GM18873 (cell line): ENCODE measurements at regions not wholly inside any gene's neighbourhood (a gene's known extent, or its start where the extent isn't known, plus 50 kb on each side); places are given as distances from the start of the nearest gene placed in this dataset.
"Not testable (repeated sequence)": the region's sequence is repeated elsewhere in the genome, so short reads cannot be mapped to it uniquely, and the experiment has no call there.

Experiments used
- ATAC-seq: cut with Tn5 transposase; IDR thresholded peaks from one replicate; pipeline ENCODE4 v1.9.1; 2021; ENCODE audit warnings: mild to moderate bottlenecking, moderate library complexity, moderate number of reproducible peaks; ENCODE audit not compliant: unreplicated experiment, low FRiP score

DNA sequence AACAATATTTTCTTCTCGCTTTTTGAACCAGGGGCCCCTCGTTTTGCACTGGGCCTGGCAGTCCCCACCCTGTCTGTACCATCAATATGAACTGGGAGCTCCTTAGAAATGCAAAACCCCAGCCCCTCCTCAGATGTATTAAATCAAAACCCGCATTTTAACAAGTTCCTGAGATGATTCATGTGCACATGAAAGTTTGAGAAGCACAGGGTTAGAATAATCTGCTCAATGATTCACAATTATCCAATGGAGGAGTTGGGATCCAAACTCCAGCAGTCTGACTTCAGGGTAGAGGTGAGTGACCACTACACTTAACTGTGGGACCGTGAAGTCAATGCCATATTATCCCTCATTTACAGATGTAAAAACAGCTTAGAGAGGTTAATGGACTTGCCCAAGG, 256.4 kb downstream of the IGSF11 start:
- no peak for ATAC-seq

DNA sequence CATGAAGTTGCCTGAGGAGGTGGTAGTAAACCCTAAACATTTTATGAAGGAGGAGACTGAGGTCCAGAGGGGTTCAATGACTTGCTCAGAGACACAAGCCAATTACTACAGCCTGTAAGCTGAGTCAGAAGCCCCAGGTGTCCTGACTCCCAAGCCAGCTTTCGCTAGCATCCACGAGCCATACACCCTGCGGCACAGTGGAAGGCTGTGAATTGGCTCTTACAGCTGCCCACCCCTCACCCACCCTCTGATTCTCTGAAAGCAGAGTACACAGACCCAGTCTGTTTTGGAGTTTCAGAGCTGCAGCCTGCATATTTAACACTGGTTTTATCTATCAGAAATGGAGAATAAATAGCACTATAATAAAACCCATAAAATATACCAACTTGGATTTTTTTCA, 253.4 kb downstream of the IGSF11 start:
- ATAC-seq = no peak

DNA sequence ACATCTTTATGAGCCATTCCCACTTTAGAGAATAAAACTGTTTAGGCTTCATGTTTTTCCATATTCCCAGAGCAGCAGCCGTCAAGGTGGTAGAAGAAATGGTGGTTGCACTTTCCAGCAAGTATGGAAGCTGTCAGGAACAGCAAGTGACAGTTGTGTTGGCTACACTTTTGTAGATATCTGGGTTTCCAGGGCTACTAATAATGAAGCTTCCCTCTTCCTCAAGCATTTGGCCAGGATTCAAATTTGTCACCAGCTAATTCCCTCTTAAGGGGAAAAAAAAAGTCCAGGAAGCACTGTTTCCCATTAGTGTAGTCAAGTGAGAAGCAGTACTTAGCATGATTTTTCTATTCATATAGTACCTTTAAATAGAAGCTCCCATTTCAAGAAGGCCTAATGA, 252.8 kb downstream of the IGSF11 start:
- no peak for ATAC-seq

DNA sequence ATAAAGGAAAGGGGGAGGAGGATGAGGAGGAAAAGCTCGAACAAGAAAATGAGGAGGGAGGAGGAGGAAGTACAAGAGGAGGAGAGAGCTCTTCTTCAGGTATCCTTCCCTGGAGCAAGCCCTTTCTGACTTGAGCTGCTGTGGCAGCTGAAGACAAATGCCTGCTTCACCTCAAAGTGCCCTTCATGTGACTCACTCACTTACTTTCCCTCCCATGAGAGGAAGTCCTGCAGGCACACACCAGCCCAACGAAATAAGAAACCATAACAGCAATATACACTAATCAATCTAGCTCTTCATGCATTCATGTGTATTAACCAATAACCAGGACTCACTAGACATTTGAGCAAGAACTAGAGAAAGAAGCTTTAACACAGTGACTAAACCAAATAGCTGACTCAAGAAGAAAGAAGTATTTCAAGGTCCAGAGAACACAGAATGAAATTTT, 251.9 kb downstream of the IGSF11 start:
- peak; percentile 98 for ATAC-seq

DNA sequence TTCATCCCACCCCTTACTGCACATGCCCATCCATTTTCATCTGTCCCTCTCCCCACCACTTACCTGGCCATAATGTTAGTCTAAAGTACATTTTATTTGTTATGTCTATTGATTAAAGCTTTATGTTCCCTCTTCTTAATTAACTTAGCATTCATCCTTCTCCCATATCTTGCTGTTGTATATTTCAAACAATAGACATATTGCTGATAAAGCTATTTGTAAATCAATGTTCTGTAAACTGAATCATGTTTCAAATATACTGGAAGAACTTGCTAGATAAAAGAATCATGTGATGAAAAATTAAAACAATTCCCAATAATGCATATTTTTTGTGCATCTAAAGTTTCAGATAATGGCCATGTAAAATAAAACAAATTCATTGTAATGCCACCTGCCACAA, 249.2 kb downstream of the IGSF11 start:
- ATAC-seq = no peak

DNA sequence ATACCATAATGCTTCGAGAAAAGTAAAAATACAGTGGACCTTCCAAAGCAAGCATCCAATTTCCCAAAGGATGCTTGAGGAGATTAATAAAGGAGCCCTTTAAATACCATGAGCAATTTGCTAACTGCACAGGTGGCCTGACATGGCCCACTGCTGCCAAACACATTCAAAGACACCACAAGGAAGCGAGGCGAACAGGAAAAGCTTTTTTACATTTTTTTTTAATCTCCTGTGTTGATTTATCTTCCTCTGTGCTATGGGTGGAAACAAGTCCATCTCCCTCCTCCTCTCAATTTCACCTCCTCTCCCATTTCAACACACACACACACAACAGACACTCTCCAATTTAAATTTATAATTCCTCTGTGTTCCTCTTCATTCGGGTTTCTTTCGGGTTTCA, 243.4 kb downstream of the IGSF11 start:
- no peak for ATAC-seq

DNA sequence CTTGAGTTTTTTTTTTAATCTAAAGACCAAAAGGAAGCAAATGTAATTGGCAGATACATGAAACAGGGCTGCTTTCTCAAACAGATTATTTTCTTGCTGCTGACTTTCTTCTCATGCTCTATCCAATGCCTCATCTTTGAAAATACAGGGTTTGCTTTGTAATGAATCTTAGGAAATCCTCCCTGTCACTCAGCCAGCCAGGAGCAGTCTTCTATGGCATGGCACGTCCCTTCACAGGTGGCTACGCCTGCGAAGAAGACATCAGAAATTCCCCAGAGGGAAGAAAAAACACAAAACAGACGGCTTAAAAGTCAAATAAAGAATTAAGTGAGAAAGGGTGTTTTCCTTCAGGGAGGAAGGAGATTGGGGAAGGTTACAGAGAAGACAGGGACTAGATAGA, 242.5 kb downstream of the IGSF11 start:
- ATAC-seq = no peak

DNA sequence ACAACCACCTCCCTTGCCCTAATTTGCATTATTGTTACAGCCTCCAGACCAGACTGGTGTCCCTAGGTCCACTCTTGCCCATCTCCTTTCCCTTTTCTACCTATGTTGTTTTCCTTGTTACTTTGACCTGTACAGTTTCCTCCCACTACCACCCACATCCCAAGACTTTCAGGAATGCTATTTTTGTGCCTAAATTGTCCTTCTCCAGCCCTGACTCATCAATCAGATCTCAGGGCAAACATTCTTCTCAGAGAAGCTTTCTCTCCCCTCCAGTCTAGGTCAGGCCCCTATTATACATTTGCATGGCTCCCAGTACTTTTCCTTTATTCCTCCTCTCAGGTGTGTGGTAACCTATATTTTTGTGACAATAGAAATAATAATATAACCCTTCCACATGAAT, 241.5 kb downstream of the IGSF11 start:
- no peak for ATAC-seq

DNA sequence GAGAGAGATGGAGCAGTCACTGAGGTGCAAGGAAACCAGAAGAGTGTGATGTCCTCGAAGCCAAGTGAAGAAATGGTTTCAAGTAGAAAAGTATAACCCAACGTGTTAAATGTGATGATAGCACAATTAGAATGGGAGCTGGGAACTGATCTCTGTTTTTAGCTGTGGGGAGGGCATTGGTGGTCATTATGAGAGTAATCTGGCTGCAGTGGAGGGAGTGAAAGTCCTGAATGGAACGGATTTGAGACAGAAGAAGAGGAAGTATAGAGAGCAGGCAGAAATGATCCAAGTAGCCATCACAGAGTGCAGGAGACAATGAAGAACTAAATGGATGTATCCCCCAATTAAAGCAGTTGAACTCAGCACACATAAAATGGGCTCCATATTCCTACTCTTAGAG, 235.3 kb downstream of the IGSF11 start:
- no peak for ATAC-seq

DNA sequence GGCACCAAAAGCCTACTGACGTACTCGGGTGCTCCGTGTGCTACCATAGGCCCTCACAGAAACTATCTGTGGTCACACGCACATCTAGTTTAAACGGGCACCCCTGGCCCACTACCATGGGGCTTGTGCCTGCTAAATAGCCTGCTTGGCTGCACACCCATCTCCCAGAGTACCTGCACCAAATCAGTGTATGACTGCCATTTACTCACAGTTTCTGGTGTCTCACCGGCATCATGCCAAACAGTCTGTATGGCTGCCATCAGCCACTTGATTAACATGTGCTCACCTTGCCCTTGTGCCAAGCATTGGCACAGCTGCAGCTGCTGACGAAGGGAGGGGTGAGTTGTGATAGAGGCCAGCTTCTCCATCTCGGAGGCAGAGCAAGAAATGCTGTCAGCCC, 232.7 kb downstream of the IGSF11 start:
- ATAC-seq = no peak

DNA sequence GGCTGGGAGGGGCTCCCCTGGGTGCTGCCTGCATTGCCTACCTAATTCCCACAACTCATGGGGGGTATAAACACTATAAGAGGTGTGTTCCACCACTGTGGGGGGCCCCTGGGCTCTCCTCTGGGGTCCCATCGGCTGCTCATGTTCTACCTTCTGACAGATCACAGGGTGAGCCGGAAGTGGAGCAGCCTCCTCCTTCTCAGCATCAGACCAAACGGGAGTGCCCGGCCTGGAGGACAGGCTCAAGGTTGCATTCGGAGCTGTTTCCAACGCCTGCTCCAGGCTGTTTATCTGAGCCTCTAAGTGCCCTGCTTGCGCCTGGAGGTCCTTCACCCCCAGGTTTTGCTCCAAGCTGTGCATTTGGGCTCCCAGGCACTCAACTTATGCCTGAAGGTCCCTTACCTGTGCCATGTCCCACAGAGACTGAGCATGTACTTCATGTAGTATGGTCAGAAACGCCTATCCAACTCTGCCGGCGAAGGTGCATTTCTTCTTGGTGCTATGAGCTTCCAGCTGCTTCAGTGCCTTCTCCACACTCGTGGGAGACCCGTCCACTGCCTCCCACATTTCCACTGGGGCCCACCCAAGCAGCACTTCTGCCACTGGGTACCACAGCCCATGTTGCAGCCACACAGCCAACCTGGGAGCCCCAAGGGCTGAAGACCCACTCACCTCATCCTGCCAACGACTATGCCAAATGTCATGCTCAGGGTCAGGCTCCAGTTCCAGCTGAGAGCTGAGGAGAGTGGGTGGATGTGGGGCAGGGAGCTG, 232.1 kb downstream of the IGSF11 start:
- ATAC-seq = no peak

DNA sequence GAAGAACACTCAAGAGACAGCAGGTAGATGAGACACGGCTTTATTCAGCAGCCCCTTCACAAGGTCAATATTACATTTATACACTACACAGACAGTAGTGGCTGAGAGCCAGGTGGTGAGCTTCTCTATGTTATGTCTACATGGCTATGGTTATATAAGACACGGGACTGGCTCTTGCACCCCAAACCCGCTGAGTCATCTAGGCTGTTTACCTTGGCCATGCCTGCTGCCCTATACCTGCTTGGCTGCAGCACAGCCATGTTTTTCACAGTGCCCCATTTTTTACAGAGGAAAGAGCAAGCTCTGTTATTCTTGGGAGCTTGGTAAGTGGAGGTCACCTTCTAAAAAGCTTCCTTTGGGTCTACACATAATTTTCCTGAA, 231.6 kb downstream of the IGSF11 start:
- ATAC-seq = no peak

DNA sequence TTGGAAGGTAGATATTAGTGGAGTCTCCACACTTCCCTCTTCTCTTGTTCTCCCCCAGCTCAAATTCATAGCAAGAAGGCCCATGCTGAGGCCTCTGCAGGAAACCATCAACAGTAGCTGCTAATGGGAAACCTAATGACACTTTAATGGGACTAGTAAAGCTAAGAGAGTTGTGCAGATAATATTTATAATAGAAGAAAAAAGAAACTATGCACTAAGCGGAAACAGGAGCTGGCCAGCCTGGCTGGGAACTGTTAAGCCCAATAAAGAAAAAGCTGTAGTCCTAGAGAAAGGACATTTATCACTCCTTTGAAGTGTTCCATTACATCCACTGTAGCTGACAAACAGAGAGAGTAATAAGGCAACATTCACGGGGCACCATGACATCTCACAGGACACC, 229.6 kb downstream of the IGSF11 start:
- no peak for ATAC-seq

DNA sequence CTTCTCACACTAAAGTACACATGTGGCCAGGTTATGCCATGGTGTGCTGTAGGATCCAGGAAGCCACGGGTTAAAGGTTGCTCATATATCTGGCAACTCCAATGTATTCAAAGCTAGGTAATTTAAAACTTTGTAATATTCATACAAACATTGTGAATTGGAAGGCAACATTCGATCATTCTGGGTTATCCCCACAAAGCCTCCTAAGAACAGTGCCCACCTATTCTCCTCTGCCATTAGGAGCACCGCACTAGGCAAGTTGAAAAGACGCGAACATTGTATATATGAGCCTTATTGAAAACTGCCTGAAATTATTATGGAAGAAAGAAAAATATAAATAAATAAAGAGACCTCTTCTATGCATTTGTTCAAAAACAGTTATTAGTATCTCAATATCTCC, 228.2 kb downstream of the IGSF11 start:
- no peak for ATAC-seq

DNA sequence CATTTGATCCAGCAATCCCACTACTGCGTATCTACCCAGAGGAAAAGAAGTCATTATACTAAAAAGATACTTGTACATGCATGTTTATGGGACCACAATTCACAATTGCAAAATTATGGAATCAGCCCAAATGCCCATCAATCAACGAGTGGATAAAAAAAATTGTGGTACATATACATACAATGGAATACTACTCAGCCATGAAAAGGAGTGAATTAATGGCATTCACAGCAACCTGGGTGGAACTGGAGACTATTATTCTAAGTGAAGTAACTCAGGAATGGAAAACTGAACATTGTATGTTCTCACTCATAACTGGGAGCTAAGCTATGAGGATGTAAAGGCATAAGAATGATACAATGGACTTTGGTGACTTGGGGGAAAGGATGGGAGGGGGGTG, 227.3 kb downstream of the IGSF11 start:
- ATAC-seq = not testable (repeated sequence)

DNA sequence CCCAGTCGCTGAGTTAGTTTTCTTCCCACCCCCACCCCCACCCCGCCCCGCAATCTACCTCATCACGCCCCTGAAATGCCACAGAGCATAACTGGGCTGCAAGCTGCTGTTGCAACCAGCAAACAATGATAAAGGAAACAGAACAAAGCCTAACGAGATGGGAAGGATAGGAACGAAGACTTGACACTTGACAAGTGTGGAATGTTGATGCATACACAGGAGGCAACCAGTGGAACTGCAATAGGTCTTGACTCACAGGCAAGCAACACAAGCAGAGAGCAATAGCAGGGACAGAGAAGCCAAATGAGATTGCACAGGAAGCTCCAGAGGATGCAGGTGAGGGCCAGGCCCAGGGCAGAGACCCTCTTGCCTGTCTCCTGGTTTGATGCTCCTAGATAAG, 225.9 kb downstream of the IGSF11 start:
- ATAC-seq = no peak

DNA sequence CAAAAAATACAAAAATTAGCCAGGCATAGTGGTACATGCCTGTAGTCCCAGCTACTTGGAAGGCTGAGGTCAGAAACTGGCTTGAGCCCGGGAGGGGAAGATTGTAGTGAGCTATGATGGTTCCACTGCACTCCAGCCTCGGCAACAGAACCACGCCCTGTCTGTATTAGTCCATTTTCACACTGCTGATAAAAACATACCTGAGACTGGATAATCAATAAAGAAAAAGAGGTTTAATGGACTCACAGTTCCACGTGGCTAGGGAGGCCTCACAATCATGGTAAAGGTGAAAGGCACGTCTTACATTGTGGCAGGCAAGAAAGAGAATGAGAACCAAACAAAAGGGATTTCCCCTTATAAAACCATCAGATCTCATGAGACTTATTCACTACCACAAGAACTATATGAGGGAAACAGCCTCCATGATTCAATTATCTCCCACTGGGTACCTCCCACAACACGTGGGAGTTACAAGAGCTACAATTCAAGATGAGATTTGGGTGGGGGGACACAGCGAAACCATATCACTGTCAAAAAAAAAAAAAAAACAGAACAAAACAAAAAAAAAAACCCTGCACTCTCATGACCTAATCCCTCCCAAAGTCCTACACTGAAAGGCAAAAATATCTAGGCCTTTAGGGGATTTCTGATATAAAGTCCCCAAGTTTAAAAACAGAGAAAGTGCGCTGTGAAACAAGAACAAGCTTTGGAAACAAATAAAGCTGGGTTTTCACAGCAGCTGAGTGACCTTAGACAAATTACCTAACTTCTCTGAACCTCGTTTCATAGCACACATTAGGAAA, 224.7 kb downstream of the IGSF11 start:
- ATAC-seq = peak; percentile 58

DNA sequence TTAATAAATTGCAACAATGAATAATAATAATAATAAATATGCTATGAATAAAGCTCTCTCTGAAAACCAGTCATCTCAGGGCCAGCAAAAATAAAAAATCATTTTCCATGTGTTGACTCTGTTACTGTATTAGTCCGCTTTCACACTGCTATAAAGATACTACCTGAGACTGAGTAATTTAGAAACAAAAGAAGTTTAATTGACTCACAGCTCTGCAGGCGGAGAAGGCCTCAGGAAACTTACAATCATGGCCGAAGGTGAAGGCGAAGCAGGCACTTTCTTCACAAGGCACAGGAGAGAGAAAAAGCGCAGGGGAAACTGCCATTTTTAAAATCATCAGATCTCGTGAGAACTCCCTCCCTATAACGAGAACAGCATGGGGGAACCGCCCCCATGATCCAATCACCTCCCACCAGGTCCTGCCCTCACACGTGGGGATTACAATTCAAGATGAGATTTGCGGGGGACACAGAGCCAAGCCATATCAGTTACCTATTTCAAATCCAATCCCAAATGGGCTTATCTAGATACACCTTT, 224.1 kb downstream of the IGSF11 start:
- ATAC-seq = peak; percentile 21

DNA sequence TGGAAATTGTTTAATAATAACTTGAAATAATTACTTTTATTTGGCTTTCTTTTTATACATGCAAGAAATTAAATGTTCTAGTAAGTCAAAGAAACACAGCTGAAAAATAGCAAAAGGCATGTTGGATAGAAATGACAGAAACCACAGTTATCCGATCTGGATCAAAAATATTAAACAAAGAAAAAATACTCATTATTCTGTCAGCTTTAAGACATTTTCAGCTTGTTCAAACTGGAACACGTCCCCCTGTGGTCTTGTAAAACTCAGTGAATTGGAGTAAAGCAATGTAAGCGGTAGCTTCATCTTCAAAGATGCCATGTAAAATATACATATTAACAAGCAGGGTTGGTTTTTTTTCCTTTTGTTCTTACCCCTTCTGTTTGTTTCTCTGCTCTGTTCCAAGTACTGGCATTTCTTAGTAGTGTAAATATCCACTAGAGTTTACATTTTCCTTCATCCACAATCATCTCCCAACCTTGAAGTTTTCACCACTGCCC, 223.4 kb downstream of the IGSF11 start:
- no peak for ATAC-seq

DNA sequence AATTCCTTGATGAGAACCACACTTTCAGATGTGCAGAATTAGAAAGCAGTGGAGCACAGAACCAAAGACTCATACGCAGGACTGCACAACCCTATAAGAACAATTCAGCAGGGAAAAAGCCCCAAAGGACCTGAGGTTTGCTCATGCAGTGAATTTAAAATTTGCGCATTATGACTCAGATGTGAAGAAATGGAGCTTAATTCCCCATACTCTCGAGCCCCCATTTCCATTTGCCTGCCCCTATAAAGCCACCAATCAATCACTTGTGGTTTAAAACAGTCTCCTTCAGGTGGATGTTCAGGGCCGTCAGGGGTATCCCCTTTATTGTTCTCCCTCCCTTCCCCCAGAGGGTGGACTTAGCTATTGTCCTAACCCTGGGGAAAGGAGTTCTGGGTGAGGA, 221.2 kb downstream of the IGSF11 start:
- ATAC-seq = no peak

DNA sequence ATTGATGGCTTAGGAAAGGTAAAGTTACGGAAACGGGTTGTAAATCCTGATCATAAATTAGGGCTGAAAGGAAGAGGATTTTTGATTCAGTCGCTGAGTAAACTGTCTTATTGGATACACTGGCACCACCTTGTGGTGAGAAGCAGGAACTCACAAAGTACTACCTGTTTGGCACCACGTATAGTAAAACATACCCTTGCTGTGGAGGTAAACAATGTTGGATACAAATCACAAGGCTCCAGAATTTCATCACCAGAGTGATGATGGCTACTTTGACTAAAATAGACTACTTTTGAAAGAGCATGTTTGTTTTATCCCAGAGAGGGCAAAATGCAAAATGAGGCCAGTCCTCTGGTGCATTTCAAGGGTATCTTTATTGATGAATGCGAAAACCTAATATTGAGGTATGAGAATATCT, 216.9 kb downstream of the IGSF11 start:
- ATAC-seq = peak; percentile 68
